Breast epithelium (tissue), 3 donors: ENCODE measurements at regions not wholly inside any gene's neighbourhood (a gene's known extent, or its start where the extent isn't known, plus 50 kb on each side); places are given as distances from the start of the nearest gene placed in this dataset.

Source experiments
- CTCF ChIP-seq, 3 donors: fragments of 450-650 bp; IDR thresholded peaks; one replicate each; pipeline ENCODE4 v1.5.1; 2016 to 2017; ENCODE audit warnings: antibody characterized with exemption in 3 of 3, mild to moderate bottlenecking in 3 of 3, moderate library complexity in 3 of 3
- POLR2A ChIP-seq: fragments of 450-650 bp; IDR thresholded peaks from one replicate; pipeline ENCODE4 v1.6.1; 2016; ENCODE audit warnings: antibody characterized with exemption, mild to moderate bottlenecking, moderate library complexity
- POLR2AphosphoS5 ChIP-seq, 3 donors: sonication (generic); formaldehyde crosslinking; IDR thresholded peaks; one replicate each; pipeline ENCODE4 v1.6.1; 2017; ENCODE audit warnings: antibody characterized with exemption in 3 of 3

GRCh38 chr4:23425570-23425969 lies 464.3 kb downstream of the PPARGC1A start:
- TF ChIP-seq CTCF (IDR thresholded peaks at IDR 0.05) (no peak), POLR2AphosphoS5 (IDR thresholded peaks at IDR 0.05) (no peak), POLR2A (no peak)
